ENCODE measurements at regions not wholly inside any gene's neighbourhood (a gene's known extent, or its start where the extent isn't known, plus 50 kb on each side); places are given as distances from the start of the nearest gene placed in this dataset.
"Not testable (repeated sequence)": the region's sequence is repeated elsewhere in the genome, so short reads cannot be mapped to it uniquely, and the experiment has no call there.

GRCh38 chr5:60495644-60496520 lies 204.1 kb downstream of the DEPDC1B start:
- no peak for DNase-seq (ENCODE audit: low read depth)
- TF ChIP-seq CTCF (conservative IDR thresholded peaks at IDR 0.05; ENCODE audit: low read depth, low read length): no peak
- H3K4me3 ChIP-seq (ENCODE audit: low read depth, low read length): no peak overlapping the region

GRCh38 chr5:60494635-60495034 lies 205.3 kb downstream of the DEPDC1B start:
- no peak for DNase-seq (ENCODE audit: low read depth)
- no peak overlapping the region for H3K4me3 ChIP-seq (ENCODE audit: low read depth, low read length)
- TF ChIP-seq CTCF (conservative IDR thresholded peaks at IDR 0.05; ENCODE audit: low read depth, low read length): no peak

GRCh38 chr5:60494144-60494543 lies 205.8 kb downstream of the DEPDC1B start:
- DNase-seq (ENCODE audit: low read depth): no peak
- no peak overlapping the region for H3K4me3 ChIP-seq (ENCODE audit: low read depth, low read length)
- TF ChIP-seq CTCF (conservative IDR thresholded peaks at IDR 0.05; ENCODE audit: low read depth, low read length): no peak

- DNase-seq (ENCODE audit: low read depth): no peak
- no peak overlapping the region for H3K4me3 ChIP-seq (ENCODE audit: low read depth, low read length)
- no peak for TF ChIP-seq CTCF (conservative IDR thresholded peaks at IDR 0.05; ENCODE audit: low read depth, low read length)
These were observed 206.6 kb downstream of the DEPDC1B start for GRCh38 chr5:60493372-60493771.

GRCh38 chr5:60492958-60493357 lies 207.0 kb downstream of the DEPDC1B start:
- DNase-seq (ENCODE audit: low read depth): no peak
- no peak for TF ChIP-seq CTCF (conservative IDR thresholded peaks at IDR 0.05; ENCODE audit: low read depth, low read length)
- no peak overlapping the region for H3K4me3 ChIP-seq (ENCODE audit: low read depth, low read length)

- H3K4me3 ChIP-seq (ENCODE audit: low read depth, low read length); DNase-seq (ENCODE audit: low read depth): not testable (repeated sequence)
These were observed 207.6 kb downstream of the DEPDC1B start for GRCh38 chr5:60492358-60492757.

GRCh38 chr5:60490597-60491166 lies 209.3 kb downstream of the DEPDC1B start:
- no peak for DNase-seq (ENCODE audit: low read depth)
- TF ChIP-seq CTCF (conservative IDR thresholded peaks at IDR 0.05; ENCODE audit: low read depth, low read length): no peak
- H3K4me3 ChIP-seq (ENCODE audit: low read depth, low read length): no peak overlapping the region

All from choroid plexus epithelial cell (primary cell).